ENCODE measurements at regions not wholly inside any gene's neighbourhood (a gene's known extent, or its start where the extent isn't known, plus 50 kb on each side); places are given as distances from the start of the nearest gene placed in this dataset.

DNA sequence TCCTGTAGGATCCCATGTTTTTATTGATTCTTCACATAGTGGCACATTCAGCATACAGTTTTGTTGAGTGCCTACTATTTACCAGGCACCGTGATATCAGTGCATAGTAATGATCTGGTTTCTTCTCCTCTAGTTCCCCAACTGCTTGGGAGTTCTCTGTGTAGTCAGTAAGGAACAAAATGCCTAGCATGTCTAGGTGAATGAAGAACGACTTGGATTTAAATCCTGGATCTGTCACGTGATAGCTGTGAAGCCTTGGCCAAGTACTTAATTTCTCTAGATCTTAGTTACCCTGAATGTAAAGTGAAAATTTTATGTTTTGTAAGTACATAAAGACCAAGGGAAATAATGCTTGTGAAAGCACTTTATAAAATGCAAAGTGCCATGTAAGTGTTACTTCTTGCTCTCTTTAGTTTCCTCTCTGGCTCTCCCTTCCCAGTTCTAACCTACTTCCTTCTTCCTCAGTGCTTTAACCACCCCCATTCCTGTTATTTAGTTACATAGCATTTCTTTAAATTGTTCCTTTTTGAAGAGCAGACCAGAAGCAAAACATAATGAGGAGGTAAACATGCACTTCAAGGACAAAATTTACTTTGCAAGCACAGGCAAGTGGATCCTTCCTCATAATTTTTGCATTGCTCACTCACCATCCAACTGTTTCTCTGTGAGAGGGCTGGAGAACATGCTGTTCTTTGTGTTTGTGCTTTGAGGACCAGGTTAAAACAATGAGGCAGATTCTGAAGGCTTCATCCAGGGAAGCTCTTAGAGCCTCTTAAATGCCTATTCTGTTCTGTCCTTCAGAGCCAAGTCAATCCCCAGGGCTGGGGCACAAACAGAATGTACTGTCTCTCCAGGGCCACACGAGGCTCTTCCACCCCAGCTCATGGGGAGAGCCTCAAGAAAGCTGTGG, 353.9 kb upstream of the TENM4 start:
- TF ChIP-seq MYC (IDR thresholded peaks at IDR 0.05; ENCODE audit: low read depth, low read length) (no peak), POLR2A (IDR thresholded peaks at IDR 0.05; ENCODE audit: low read depth, low read length) (no peak), GATA2 (IDR thresholded peaks at IDR 0.05; ENCODE audit: insufficient read depth, insufficient read length, low read depth, low read length) (no peak), JUN (IDR thresholded peaks at IDR 0.05; ENCODE audit: borderline replicate concordance, insufficient read depth, insufficient read length, low read depth) (no peak), EZH2 (IDR thresholded peaks at IDR 0.05; ENCODE audit: borderline replicate concordance, low read depth, low read length, severe bottlenecking) (no peak)
- TF ChIP-seq, protein P1, sequence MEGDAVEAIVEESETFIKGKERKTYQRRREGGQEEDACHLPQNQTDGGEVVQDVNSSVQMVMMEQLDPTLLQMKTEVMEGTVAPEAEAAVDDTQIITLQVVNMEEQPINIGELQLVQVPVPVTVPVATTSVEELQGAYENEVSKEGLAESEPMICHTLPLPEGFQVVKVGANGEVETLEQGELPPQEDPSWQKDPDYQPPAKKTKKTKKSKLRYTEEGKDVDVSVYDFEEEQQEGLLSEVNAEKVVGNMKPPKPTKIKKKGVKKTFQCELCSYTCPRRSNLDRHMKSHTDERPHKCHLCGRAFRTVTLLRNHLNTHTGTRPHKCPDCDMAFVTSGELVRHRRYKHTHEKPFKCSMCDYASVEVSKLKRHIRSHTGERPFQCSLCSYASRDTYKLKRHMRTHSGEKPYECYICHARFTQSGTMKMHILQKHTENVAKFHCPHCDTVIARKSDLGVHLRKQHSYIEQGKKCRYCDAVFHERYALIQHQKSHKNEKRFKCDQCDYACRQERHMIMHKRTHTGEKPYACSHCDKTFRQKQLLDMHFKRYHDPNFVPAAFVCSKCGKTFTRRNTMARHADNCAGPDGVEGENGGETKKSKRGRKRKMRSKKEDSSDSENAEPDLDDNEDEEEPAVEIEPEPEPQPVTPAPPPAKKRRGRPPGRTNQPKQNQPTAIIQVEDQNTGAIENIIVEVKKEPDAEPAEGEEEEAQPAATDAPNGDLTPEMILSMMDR (IDR thresholded peaks at IDR 0.05; ENCODE audit: extremely low read depth in 1 of 2, insufficient read depth in 1 of 2, low read depth in 1 of 2, low read length in 2 of 2): no peak
